ENCODE measurements at regions not wholly inside any gene's neighbourhood (a gene's known extent, or its start where the extent isn't known, plus 50 kb on each side); places are given as distances from the start of the nearest gene placed in this dataset.

DNA sequence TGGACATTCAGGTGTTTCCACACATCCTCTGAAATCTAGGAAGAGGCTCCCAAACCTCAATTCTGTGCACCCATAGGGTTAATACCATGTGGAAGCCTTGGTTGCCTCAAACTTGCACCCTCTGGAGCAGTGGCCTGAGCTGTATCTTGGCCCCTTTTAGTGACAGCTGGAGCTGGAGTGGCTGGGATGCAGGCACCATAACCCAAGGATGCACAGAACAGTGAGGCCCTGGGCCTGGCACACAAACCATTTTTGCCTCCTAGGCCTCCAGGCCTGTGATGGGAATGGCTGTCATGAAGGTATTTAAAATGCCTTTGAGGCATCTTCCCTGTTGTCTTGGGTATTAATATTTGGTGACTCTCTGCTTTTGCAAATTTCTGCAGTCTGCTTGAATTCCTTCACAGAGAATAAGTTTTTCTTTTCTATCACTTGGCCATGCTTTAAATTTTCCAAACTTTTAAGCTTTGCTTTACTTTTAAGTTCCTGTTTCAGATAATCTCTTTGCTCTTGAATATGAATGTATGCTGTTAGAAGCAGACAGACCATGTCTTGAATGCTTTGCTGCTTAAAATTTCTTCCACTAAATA lies 1594.5 kb upstream of the PCDH20 start:
- TF ChIP-seq, protein P1, sequence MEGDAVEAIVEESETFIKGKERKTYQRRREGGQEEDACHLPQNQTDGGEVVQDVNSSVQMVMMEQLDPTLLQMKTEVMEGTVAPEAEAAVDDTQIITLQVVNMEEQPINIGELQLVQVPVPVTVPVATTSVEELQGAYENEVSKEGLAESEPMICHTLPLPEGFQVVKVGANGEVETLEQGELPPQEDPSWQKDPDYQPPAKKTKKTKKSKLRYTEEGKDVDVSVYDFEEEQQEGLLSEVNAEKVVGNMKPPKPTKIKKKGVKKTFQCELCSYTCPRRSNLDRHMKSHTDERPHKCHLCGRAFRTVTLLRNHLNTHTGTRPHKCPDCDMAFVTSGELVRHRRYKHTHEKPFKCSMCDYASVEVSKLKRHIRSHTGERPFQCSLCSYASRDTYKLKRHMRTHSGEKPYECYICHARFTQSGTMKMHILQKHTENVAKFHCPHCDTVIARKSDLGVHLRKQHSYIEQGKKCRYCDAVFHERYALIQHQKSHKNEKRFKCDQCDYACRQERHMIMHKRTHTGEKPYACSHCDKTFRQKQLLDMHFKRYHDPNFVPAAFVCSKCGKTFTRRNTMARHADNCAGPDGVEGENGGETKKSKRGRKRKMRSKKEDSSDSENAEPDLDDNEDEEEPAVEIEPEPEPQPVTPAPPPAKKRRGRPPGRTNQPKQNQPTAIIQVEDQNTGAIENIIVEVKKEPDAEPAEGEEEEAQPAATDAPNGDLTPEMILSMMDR (IDR thresholded peaks at IDR 0.05 in 2 of 3, conservative IDR thresholded peaks at IDR 0.05 in 1 of 3; ENCODE audit: borderline replicate concordance in 1 of 3, insufficient read depth in 1 of 3, low read depth in 2 of 3, low read length in 2 of 3): no peak
- TF ChIP-seq EZH2 (IDR thresholded peaks at IDR 0.05) (no peak), CEBPB (IDR thresholded peaks at IDR 0.05; ENCODE audit: low read depth) (no peak), RAD21 (IDR thresholded peaks at IDR 0.05; ENCODE audit: low read depth) (no peak)

All from HCT116 (cell line).